ENCODE measurements at regions not wholly inside any gene's neighbourhood (a gene's known extent, or its start where the extent isn't known, plus 50 kb on each side); places are given as distances from the start of the nearest gene placed in this dataset.

GRCh38 chr3:135844386-135844785 lies 121.1 kb upstream of the PPP2R3A start:
- no peak for DNase-seq
- H3K4me1 ChIP-seq: no peaks in the 10 kb centered on the region
- no peak for ATAC-seq
- H3K27me3 ChIP-seq: peaks cover 0 to 5% (median 0%) of the 10 kb centered on the region in 7 donors
- no peaks in the 10 kb centered on the region for H3K36me3 ChIP-seq
- no peak overlapping the region for H3K4me3 ChIP-seq
- TF ChIP-seq, protein P1, sequence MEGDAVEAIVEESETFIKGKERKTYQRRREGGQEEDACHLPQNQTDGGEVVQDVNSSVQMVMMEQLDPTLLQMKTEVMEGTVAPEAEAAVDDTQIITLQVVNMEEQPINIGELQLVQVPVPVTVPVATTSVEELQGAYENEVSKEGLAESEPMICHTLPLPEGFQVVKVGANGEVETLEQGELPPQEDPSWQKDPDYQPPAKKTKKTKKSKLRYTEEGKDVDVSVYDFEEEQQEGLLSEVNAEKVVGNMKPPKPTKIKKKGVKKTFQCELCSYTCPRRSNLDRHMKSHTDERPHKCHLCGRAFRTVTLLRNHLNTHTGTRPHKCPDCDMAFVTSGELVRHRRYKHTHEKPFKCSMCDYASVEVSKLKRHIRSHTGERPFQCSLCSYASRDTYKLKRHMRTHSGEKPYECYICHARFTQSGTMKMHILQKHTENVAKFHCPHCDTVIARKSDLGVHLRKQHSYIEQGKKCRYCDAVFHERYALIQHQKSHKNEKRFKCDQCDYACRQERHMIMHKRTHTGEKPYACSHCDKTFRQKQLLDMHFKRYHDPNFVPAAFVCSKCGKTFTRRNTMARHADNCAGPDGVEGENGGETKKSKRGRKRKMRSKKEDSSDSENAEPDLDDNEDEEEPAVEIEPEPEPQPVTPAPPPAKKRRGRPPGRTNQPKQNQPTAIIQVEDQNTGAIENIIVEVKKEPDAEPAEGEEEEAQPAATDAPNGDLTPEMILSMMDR (IDR thresholded peaks at IDR 0.05): no peak
- H3K27ac ChIP-seq: no peak overlapping the region
- intact Hi-C loops (cut with DNase I): no loop called here
- peaks cover 0 to 10% (median 0%) of the 10 kb centered on the region in 11 donors for H3K9me3 ChIP-seq

GRCh38 chr3:135848051-135848450 lies 117.5 kb upstream of the PPP2R3A start:
- H3K27me3 ChIP-seq: peaks cover 0 to 13% (median 0%) of the 10 kb centered on the region in 7 donors
- DNase-seq (no peak), ATAC-seq (no peak)
- 90 to 97% methylated on average over 1 of the region's 1 CpG for WGBS, 2 donors
- H3K4me3 ChIP-seq: no peak overlapping the region
- no peaks in the 10 kb centered on the region for H3K36me3 ChIP-seq
- H3K9me3 ChIP-seq: peaks cover 0 to 10% (median 0%) of the 10 kb centered on the region in 11 donors
- TF ChIP-seq, protein P1 (IDR thresholded peaks at IDR 0.05): no peak
- no peaks in the 10 kb centered on the region for H3K4me1 ChIP-seq
- intact Hi-C loops (cut with DNase I): no loop called here
- no peak overlapping the region for H3K27ac ChIP-seq

DNA sequence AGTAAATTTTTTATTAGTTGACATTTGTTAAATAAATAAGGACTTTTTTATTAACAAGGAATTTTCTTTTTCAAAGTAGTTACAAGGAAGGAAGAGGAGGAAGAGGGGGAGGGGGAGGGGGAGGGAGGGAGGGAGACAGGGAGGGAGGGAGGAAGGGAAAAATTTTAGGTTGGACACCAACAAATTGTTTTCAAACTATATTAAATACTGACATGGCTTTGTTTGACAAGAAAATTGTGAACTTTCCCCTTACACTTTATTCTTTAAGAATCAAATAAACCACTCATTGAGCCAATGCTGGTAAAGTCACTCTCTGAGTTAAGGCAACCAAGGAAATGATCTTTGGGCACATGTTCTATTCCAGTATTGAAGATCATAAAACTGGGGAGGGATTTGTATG lies 115.7 kb upstream of the PPP2R3A start:
- no peak for ATAC-seq

GRCh38 chr3:135851201-135852081 lies 114.1 kb upstream of the PPP2R3A start:
- TF ChIP-seq, protein P1 (IDR thresholded peaks at IDR 0.05): no peak
- intact Hi-C loops (cut with DNase I): no loop called here
- H3K9me3 ChIP-seq: peaks cover 0 to 10% (median 0%) of the 10 kb centered on the region in 11 donors
- H3K36me3 ChIP-seq: no peaks in the 10 kb centered on the region
- peaks cover 0 to 22% (median 8%) of the 10 kb centered on the region in 7 donors for H3K27me3 ChIP-seq
- DNase-seq (no peak), ATAC-seq (no peak)
- WGBS, 2 donors: 54 to 60% methylated on average over 4 of the region's 4 CpGs
- H3K4me1 ChIP-seq: no peaks in the 10 kb centered on the region
- no peak overlapping the region for H3K4me3 ChIP-seq
- H3K27ac ChIP-seq: no peak overlapping the region

More for the DNA sequence above, 115.7 kb upstream of the PPP2R3A start:
- Histone ChIP-seq H3K4me1 (no peaks in the 10 kb centered on the region), H3K9me3 (peaks cover 0 to 10% (median 0%) of the 10 kb centered on the region in 11 donors), H3K4me3 (no peak overlapping the region), H3K27ac (no peak overlapping the region), H3K36me3 (no peaks in the 10 kb centered on the region), H3K27me3 (peaks cover 0 to 26% (median 8%) of the 10 kb centered on the region in 7 donors)
- intact Hi-C loops (cut with DNase I): no loop called here
- DNase-seq: no peak
- TF ChIP-seq, protein P1 (IDR thresholded peaks at IDR 0.05): no peak
